MM.1S (cell line): ENCODE measurements at regions not wholly inside any gene's neighbourhood (a gene's known extent, or its start where the extent isn't known, plus 50 kb on each side); places are given as distances from the start of the nearest gene placed in this dataset.

Experiments used
- DNase-seq: peaks from one replicate; pipeline ENCODE4 v3.0.0-alpha.2; 2015
- H2AFZ ChIP-seq: fragments of 300-600 bp; sonication (generic); 2 replicates; pipeline ENCODE4 v1.6.0; 2016; ENCODE audit warnings: antibody characterized with exemption, low read length
- H3F3A ChIP-seq: fragments of 300-600 bp; sonication (generic); 2 replicates; pipeline ENCODE4 v1.6.1; 2016; ENCODE audit warnings: mild to moderate bottlenecking, antibody characterized with exemption, low read length, moderate library complexity, mixed read lengths; ENCODE audit not compliant: insufficient read depth
- H3K27ac ChIP-seq: fragments of 300-600 bp; sonication (generic); 2 replicates; pipeline ENCODE4 v1.5.1; 2016; ENCODE audit warnings: mild to moderate bottlenecking, low read length
- H3K27me3 ChIP-seq: fragments of 300-600 bp; sonication (generic); replicated peaks from 2 replicates; pipeline ENCODE4 v1.6.0; 2016; ENCODE audit warnings: low read length; ENCODE audit not compliant: insufficient read depth
- H3K36me3 ChIP-seq: fragments of 300-600 bp; sonication (generic); replicated peaks from 2 replicates; pipeline ENCODE4 v1.6.1; 2016; ENCODE audit warnings: mild to moderate bottlenecking, low read length, mixed read lengths; ENCODE audit not compliant: insufficient read depth
- H3K4me1 ChIP-seq: fragments of 300-600 bp; sonication (generic); 2 replicates; pipeline ENCODE4 v1.6.1; 2016; ENCODE audit warnings: low read length, mixed read lengths
- H3K4me2 ChIP-seq: fragments of 300-600 bp; sonication (generic); 2 replicates; pipeline ENCODE4 v1.6.0; 2016; ENCODE audit warnings: low read depth, low read length
- H3K4me3 ChIP-seq: fragments of 300-600 bp; sonication (generic); 2 replicates; pipeline ENCODE4 v1.5.1; 2016; ENCODE audit warnings: low read length, mixed read lengths
- H3K79me2 ChIP-seq: fragments of 300-600 bp; sonication (generic); 2 replicates; pipeline ENCODE4 v1.6.1; 2016; ENCODE audit warnings: mixed run types, low read length, mixed read lengths
- H3K9ac ChIP-seq: fragments of 300-600 bp; sonication (generic); 2 replicates; pipeline ENCODE4 v1.6.1; 2016; ENCODE audit warnings: low read length, mixed read lengths
- H3K9me2 ChIP-seq: fragments of 300-600 bp; sonication (generic); replicated peaks from 2 replicates; pipeline ENCODE4 v1.6.1; 2016; ENCODE audit warnings: mild to moderate bottlenecking, low read length, mixed read lengths; ENCODE audit not compliant: insufficient read depth
- H3K9me3 ChIP-seq: fragments of 300-600 bp; sonication (generic); replicated peaks from 2 replicates; pipeline ENCODE4 v1.6.1; 2016; ENCODE audit warnings: mild to moderate bottlenecking, low read length, mixed read lengths; ENCODE audit not compliant: insufficient read depth
- H4K20me1 ChIP-seq: fragments of 300-600 bp; sonication (generic); 2 replicates; pipeline ENCODE4 v1.6.1; 2016; ENCODE audit warnings: mild to moderate bottlenecking, low read length, moderate library complexity, mixed read lengths; ENCODE audit not compliant: insufficient read depth
- CTCF ChIP-seq: fragments of 300-600 bp; sonication (generic); IDR thresholded peaks from 2 replicates; pipeline ENCODE4 v1.5.1; 2016; ENCODE audit warnings: antibody characterized with exemption, low read length, mixed read lengths
- EZH2 ChIP-seq: fragments of 300-600 bp; sonication (generic); optimal IDR thresholded peaks from 2 replicates; pipeline ENCODE3; 2017; ENCODE audit warnings: low read depth, mild to moderate bottlenecking, antibody characterized with exemption, low read length, mixed read lengths
- EZH2phosphoT487 ChIP-seq: fragments of 300-600 bp; sonication (generic); IDR thresholded peaks from 2 replicates; pipeline ENCODE4 v1.6.1; 2018; ENCODE audit warnings: antibody characterized with exemption, low read length

- Histone ChIP-seq H3K9me2 (no peaks in the 10 kb centered on the region), H3K4me2 (no peak overlapping the region), H3F3A (no peaks in the 10 kb centered on the region), H3K9me3 (no peaks in the 10 kb centered on the region), H3K4me3 (no peak overlapping the region), H3K4me1 (no peaks in the 10 kb centered on the region), H3K27me3 (no peaks in the 10 kb centered on the region), H3K9ac (no peak overlapping the region), H3K79me2 (no peaks in the 10 kb centered on the region), H4K20me1 (no peaks in the 10 kb centered on the region), H3K36me3 (no peaks in the 10 kb centered on the region), H3K27ac (no peak overlapping the region), H2AFZ (no peak overlapping the region)
- DNase-seq: no peak
- TF ChIP-seq CTCF (no peak), EZH2 (no peak), EZH2phosphoT487 (no peak)
Measured at GRCh38 chr3:176769547-176770190, 427.6 kb downstream of the TBL1XR1 start.

DNA sequence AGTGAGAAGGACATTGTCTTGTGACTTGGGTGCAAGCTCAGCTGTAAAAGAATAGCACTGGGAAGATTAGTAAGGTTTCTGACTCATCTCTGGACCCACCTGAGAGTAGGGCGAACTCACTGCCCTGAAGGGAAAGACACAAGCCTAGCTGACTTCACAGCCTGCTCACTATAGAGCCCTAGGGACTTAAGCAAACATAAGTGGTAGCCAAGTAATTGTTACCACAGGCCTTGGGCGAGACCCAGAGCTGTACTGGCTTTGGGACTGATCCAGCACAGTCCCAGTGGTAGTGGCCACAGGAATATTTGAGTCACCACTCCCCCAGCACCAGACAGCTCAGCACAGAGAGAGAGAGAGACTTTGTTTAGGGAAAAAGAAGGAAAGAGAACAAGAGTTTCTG lies 429.9 kb downstream of the TBL1XR1 start:
- no peak for TF ChIP-seq EZH2
- TF ChIP-seq CTCF: no peak
- TF ChIP-seq EZH2phosphoT487: no peak
- no peaks in the 10 kb centered on the region for H3K36me3 ChIP-seq
- no peak overlapping the region for H2AFZ ChIP-seq
- DNase-seq: no peak
- H3K9ac ChIP-seq: no peak overlapping the region
- no peak overlapping the region for H3K4me3 ChIP-seq
- H3K9me2 ChIP-seq: no peaks in the 10 kb centered on the region
- H3K4me2 ChIP-seq: no peak overlapping the region
- no peak overlapping the region for H3K27ac ChIP-seq
- no peaks in the 10 kb centered on the region for H3K9me3 ChIP-seq
- H4K20me1 ChIP-seq: no peaks in the 10 kb centered on the region
- no peaks in the 10 kb centered on the region for H3K4me1 ChIP-seq
- H3F3A ChIP-seq: no peaks in the 10 kb centered on the region
- H3K79me2 ChIP-seq: no peaks in the 10 kb centered on the region
- H3K27me3 ChIP-seq: no peaks in the 10 kb centered on the region

- H3K9me2 ChIP-seq: no peaks in the 10 kb centered on the region
Measured at GRCh38 chr3:176766862-176767261, 430.4 kb downstream of the TBL1XR1 start.

More at GRCh38 chr3:176766862-176767261, 430.4 kb downstream of the TBL1XR1 start:
- Histone ChIP-seq H4K20me1 (no peaks in the 10 kb centered on the region), H3F3A (no peaks in the 10 kb centered on the region), H2AFZ (no peak overlapping the region), H3K9ac (no peak overlapping the region), H3K27me3 (no peaks in the 10 kb centered on the region), H3K4me1 (no peaks in the 10 kb centered on the region), H3K27ac (no peak overlapping the region), H3K4me3 (no peak overlapping the region), H3K36me3 (no peaks in the 10 kb centered on the region), H3K4me2 (no peak overlapping the region), H3K9me3 (no peaks in the 10 kb centered on the region), H3K79me2 (no peaks in the 10 kb centered on the region)
- no peak for TF ChIP-seq EZH2
- no peak for TF ChIP-seq CTCF
- TF ChIP-seq EZH2phosphoT487: no peak
- DNase-seq: no peak
